Common myeloid progenitor, CD34-positive (primary cell): ENCODE measurements at regions not wholly inside any gene's neighbourhood (a gene's known extent, or its start where the extent isn't known, plus 50 kb on each side); places are given as distances from the start of the nearest gene placed in this dataset.

Experiments used
- CTCF ChIA-PET: fragments of 350-600 bp; sonication (Branson Sonifier 250); formaldehyde crosslinking; loops from one replicate; lab custom pipeline; 2021; ENCODE audit warnings: antibody characterized with exemption; lab: Charles Lee
- POLR2A ChIA-PET: fragments of 350-600 bp; sonication (Branson Sonifier 250); formaldehyde crosslinking; loops from one replicate; lab custom pipeline; 2021; ENCODE audit warnings: antibody characterized with exemption; lab: Charles Lee
- DNase-seq, 3 donors: peaks; one replicate each; pipeline versions ENCODE4 v3.0.0 to v3.0.0-alpha.2; 2013
- H3K27ac ChIP-seq, 2 experiments: 1 replicate in 1 of 2; 2 replicates in 1 of 2; pipeline ENCODE4 v1.7.0; 2013; ENCODE audit warnings: inconsistent platforms in 2 of 2, low read length in 2 of 2, mild to moderate bottlenecking in 2 of 2, low read depth in 1 of 2, moderate library complexity in 1 of 2; ENCODE audit not compliant: severe bottlenecking in 2 of 2, insufficient read depth in 1 of 2, poor library complexity in 1 of 2
- H3K27me3 ChIP-seq, 5 experiments: replicated peaks in 2 of 5; 1 replicate in 3 of 5; 2 replicates in 2 of 5; pipeline versions ENCODE4 v1.6.1 to v1.7.0; 2013; ENCODE audit warnings: low read length in 4 of 5, mild to moderate bottlenecking in 2 of 5, moderate library complexity in 2 of 5, inconsistent platforms in 1 of 5; ENCODE audit not compliant: insufficient read depth in 5 of 5, control insufficient read depth in 4 of 5
- H3K36me3 ChIP-seq, 4 experiments: 1 replicate in 2 of 4; 2 replicates in 2 of 4; pipeline versions ENCODE4 v1.6.1 to v1.7.0; 2013; ENCODE audit warnings: low read length in 3 of 4, control low read depth in 1 of 4, mild to moderate bottlenecking in 1 of 4; ENCODE audit not compliant: control insufficient read depth in 4 of 4, insufficient read depth in 4 of 4
- H3K4me1 ChIP-seq, 4 experiments: 1 replicate in 3 of 4; 2 replicates in 1 of 4; pipeline versions ENCODE4 v1.6.1 to v1.7.1; 2013; ENCODE audit warnings: low read length in 3 of 4, mild to moderate bottlenecking in 3 of 4, control low read depth in 1 of 4, inconsistent platforms in 1 of 4, moderate library complexity in 1 of 4; ENCODE audit not compliant: control insufficient read depth in 4 of 4, insufficient read depth in 4 of 4; ENCODE audit errors: control extremely low read depth in 1 of 4
- H3K4me3 ChIP-seq, 7 experiments: 1 replicate in 4 of 7; 2 replicates in 3 of 7; pipeline versions ENCODE4 v1.5.1 to v1.7.0; 2013; ENCODE audit warnings: mild to moderate bottlenecking in 7 of 7, low read length in 6 of 7, moderate library complexity in 6 of 7, inconsistent platforms in 2 of 7, low read depth in 2 of 7, control low read depth in 1 of 7; ENCODE audit not compliant: insufficient read depth in 4 of 7, control insufficient read depth in 1 of 7; ENCODE audit errors: extremely low read depth in 1 of 7
- H3K9me3 ChIP-seq, 5 experiments: 1 replicate in 4 of 5; 2 replicates in 1 of 5; pipeline versions ENCODE4 v1.6.1 to v1.7.1; 2013; ENCODE audit warnings: low read length in 4 of 5, mild to moderate bottlenecking in 2 of 5, inconsistent platforms in 1 of 5, low read depth in 1 of 5, moderate library complexity in 1 of 5; ENCODE audit not compliant: control insufficient read depth in 4 of 5, insufficient read depth in 2 of 5; ENCODE audit errors: control extremely low read depth in 1 of 5
- WGBS: methylation state at CpG from one replicate; pipeline ENCODE4 v1.1.5; 2013; ENCODE audit not compliant: insufficient coverage; 5-methylcytosine and 5-hydroxymethylcytosine counted together

DNA sequence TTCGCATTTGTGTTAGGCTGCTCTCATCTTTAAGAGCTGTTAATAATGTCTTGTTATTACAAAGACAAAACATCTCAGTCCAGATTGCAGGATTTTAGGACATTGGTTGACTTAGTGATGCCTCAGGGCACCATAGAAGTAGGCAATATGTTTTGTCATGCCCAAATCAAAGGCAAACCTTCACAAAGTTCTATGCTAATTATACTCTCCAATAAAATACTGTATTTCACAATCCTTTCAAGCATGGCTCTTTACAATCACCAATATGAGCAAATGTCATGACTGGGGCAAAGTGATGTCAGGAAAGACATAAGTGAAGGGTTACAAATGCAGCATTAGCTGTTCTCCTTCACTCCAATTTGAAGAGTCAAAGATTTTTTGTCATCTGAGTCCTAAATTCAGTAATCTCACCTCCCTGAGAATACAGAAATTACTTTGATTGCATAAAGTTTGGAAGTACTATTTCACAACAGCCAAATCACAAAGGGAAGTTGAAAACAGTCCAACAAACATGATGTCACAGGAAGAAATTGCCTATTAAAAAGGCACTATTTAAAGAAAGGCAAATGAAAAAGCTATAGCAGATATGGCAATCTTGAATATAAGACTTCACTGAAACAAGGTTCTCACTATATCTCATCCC is 303.2 kb downstream of the PRR16 start:
- no CpG with 5 or more reads among the region's 1 CpG for WGBS
- CTCF ChIA-PET: no interaction called here
- no peak overlapping the region for H3K27ac ChIP-seq
- no peaks in the 10 kb centered on the region for H3K36me3 ChIP-seq
- no peak overlapping the region for H3K4me3 ChIP-seq
- no peak for DNase-seq
- no peaks in the 10 kb centered on the region for H3K4me1 ChIP-seq
- POLR2A ChIA-PET: no interaction called here
- no peaks in the 10 kb centered on the region for H3K9me3 ChIP-seq
- no peaks in the 10 kb centered on the region for H3K27me3 ChIP-seq

DNA sequence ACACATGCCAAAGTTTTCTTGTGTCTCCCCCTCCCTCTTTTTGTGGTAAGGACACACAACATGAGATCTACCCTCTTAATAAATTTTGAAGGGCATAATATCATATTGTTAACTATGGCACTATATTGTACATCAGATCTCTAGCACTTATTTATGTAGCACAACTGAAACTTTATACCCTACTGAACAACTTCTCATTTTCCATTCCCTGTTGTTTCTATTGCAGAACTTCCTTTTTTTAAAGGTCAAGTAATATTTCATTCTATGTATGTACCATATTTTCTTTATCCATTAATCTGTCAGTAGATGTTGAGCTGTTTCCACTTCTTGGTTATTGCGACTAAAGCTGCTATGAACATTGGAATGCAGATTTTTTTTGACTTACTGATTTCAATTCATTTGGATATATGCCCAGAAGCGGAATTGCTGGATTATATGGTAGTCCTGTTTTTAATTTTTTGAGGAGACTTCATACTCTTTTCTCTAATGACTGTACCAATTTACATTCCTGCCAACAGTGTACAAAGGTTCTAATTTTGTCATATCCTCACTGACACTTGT is 305.3 kb downstream of the PRR16 start:
- WGBS: no CpG with 5 or more reads among the region's 2 CpGs
- no peaks in the 10 kb centered on the region for H3K27me3 ChIP-seq
- H3K4me1 ChIP-seq: no peaks in the 10 kb centered on the region
- no peak overlapping the region for H3K27ac ChIP-seq
- no peaks in the 10 kb centered on the region for H3K36me3 ChIP-seq
- no peaks in the 10 kb centered on the region for H3K9me3 ChIP-seq
- ChIA-PET POLR2A (no interaction called here), CTCF (no interaction called here)
- no peak overlapping the region for H3K4me3 ChIP-seq
- DNase-seq: no peak

DNA sequence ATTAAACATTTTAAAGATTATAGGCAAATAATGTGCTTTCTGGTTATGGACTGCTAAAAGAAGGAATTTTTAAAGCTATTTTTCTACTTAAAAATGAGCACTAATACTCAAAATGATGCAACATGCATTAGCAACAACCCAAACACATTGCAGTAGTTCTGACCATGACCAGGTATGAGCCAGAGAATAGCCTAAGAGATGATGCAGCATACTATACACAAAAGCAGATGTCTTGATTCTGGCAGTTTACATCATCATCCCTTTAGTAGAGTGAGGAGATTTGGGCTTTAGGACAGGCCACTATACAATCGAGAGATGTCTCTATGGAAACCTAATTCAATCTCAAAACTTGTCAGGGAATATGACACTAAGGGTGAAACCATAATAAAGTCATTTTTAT is 307.1 kb downstream of the PRR16 start:
- no peaks in the 10 kb centered on the region for H3K9me3 ChIP-seq
- DNase-seq: no peak
- H3K4me1 ChIP-seq: no peaks in the 10 kb centered on the region
- H3K27me3 ChIP-seq: no peaks in the 10 kb centered on the region
- ChIA-PET CTCF (no interaction called here), POLR2A (no interaction called here)
- no peak overlapping the region for H3K4me3 ChIP-seq
- no peak overlapping the region for H3K27ac ChIP-seq
- no peaks in the 10 kb centered on the region for H3K36me3 ChIP-seq
- no CpG with 5 or more reads among the region's 1 CpG for WGBS

DNA sequence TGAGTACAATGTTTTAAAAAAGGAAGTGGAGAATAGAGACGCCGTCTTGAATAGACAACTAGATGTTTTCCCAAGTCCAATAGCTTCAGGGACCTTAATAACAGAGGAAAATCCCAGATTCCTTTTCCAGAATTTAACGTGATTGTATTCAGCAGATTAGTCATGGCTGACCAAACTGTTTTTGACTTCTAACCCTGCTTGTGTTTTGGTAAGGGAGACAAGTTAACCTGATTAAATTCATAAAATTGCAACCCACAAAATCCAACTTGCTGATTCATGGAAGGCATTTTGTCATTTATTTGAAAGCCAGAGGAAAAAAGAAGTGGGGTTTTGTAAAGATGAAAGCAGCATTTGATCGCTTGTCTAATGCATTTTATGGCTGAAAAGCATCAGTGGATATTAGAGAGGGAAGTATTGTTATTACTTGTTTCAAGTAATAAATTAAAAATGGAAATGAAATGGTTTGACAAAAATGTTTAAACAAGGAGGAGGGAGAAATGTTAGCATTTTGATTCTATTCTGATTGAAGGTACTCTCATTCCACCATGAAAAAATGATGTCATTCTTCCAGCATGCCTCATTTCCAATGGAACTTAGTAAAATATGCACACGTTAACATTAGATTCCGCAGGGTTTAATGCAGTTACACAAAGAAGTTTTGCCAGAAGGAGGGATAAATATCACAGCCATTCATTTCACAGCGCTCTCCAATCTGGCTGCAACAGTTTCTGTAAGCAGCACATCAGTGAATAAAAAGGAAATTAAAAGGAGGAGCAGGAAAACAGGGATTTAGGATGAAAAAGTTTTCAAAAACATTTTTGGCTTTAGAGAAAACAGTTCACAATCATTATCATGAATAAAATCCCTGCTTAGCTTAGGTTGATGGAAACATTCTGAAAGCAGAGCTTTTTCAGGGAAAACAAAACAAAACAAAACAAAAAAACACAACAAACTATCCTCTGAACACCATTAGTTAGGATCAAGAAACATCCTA is 314.7 kb downstream of the PRR16 start:
- 88% methylated on average over 7 of the region's 7 CpGs for WGBS
- ChIA-PET CTCF (no interaction called here), POLR2A (no interaction called here)
- Histone ChIP-seq H3K4me3 (no peak overlapping the region), H3K4me1 (no peaks in the 10 kb centered on the region), H3K27me3 (no peaks in the 10 kb centered on the region), H3K36me3 (no peaks in the 10 kb centered on the region), H3K27ac (no peak overlapping the region), H3K9me3 (no peaks in the 10 kb centered on the region)
- DNase-seq: no peak

DNA sequence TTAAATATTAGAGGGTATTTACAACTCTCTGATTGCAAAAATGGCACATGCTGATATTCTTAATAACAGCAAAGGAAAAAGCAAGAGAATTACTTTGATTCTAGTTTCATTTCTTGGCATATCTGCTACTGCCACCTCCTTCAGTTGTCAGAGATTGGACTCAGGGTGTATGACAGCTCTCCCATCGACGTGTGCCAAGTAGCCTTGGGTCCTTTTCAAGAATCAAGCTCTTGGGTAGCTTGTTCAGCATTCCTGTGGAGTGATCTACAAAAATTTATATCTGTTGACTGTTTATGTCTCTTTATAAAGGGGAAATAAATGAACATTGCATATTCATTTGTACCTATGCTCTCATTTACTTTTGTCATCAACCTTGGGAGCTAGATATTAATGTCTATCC is 315.6 kb downstream of the PRR16 start:
- DNase-seq: no peak
- Histone ChIP-seq H3K9me3 (no peaks in the 10 kb centered on the region), H3K27me3 (no peaks in the 10 kb centered on the region), H3K4me3 (no peak overlapping the region), H3K4me1 (no peaks in the 10 kb centered on the region), H3K27ac (no peak overlapping the region), H3K36me3 (no peaks in the 10 kb centered on the region)
- WGBS: 83% methylated on average over 2 of the region's 2 CpGs
- POLR2A ChIA-PET: no interaction called here
- CTCF ChIA-PET: no interaction called here

DNA sequence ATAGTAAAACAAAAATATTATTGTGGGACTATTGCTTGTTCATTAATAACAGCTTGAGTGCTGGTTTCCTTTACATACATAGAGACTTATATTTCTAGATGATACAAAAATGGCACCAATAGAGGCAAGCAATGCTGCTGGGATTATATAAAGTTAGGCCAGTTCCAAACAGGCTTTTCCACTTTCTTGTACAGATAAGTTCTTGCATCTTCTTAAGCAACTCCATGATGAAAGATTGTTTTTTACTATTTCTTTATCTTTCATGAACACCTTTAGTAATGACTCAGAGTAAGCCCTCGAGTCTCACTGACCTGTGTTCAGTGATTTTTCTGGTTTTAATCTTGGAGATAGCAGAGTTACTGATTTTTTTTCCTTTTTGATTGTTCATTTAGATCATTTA is 324.4 kb downstream of the PRR16 start:
- Histone ChIP-seq H3K36me3 (no peaks in the 10 kb centered on the region), H3K27me3 (no peaks in the 10 kb centered on the region), H3K27ac (no peak overlapping the region), H3K4me1 (no peaks in the 10 kb centered on the region), H3K9me3 (no peaks in the 10 kb centered on the region), H3K4me3 (no peak overlapping the region)
- no peak for DNase-seq
- ChIA-PET CTCF (no interaction called here), POLR2A (no interaction called here)
- no CpG with 5 or more reads among the region's 1 CpG for WGBS

DNA sequence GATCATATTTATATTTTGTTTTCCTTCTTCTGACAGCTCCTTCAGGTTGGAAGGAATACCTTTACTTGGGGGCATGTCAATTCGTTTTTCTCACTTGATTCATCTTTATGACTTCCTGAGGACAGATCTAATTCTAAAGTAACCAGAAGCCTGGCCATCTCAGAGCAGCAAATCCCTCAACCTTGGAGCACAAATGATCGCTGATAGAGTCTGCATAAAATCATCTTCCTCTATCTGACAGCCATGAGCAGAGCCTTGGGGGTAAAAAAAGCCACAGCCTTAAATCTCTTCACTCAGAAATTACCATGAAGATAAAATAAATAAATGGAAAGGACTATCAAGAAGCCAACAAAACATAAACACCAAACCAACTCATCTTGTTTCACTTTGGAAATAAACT is 325.8 kb downstream of the PRR16 start:
- no peaks in the 10 kb centered on the region for H3K4me1 ChIP-seq
- H3K36me3 ChIP-seq: no peaks in the 10 kb centered on the region
- CTCF ChIA-PET: no interaction called here
- H3K4me3 ChIP-seq: no peak overlapping the region
- POLR2A ChIA-PET: no interaction called here
- no peaks in the 10 kb centered on the region for H3K9me3 ChIP-seq
- DNase-seq: no peak
- no peak overlapping the region for H3K27ac ChIP-seq
- 50% methylated on average over 1 of the region's 2 CpGs for WGBS
- no peaks in the 10 kb centered on the region for H3K27me3 ChIP-seq
